ENCODE measurements at regions not wholly inside any gene's neighbourhood (a gene's known extent, or its start where the extent isn't known, plus 50 kb on each side); places are given as distances from the start of the nearest gene placed in this dataset.

DNA sequence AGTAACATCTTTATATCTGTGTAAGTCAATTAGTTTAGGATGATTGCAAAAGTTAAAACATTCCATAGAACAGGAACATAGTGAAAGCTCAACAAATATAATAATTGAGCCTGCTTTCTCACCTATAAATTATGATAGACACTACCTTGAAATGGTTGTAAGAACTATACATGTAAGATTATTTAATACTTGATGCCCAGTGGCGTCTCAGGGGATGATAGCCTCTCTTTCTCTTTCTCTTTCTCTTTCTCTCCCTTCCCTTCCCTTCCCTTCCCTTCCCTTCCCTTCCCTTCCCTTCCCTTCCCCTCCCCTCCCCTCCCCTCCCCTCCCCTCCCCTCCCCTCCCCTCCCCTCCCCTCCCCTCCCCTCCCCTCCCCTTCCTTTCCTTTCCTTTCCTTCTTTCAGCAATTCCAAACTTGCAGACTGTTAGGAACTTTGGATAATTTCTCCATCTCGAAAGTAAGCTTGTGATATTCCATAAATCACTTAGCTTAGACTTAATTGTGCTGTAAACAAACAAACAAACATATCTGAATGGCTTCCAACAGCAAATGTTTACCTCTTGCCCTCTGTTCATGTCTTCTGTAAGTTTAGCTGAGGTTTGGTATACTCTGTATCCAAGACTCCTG is 1102.7 kb downstream of the TSN start:
- TF ChIP-seq EP300 (IDR thresholded peaks at IDR 0.05) (no peak), CTCF (IDR thresholded peaks at IDR 0.05) (no peak)

Measured in ovary (tissue), 3 donors.